Kidney (tissue), 13 donors: ENCODE measurements at regions not wholly inside any gene's neighbourhood (a gene's known extent, or its start where the extent isn't known, plus 50 kb on each side); places are given as distances from the start of the nearest gene placed in this dataset. TPM values are rescaled to one million over a fixed set of nuclear protein-coding genes. Genes with fewer than 3 reads are reported as not detected.

Experiments used
- DNase-seq, 5 donors: peaks; one replicate each; pipeline ENCODE4 v3.0.0-alpha.2; 2013 to 2020
- FAIRE-seq: peaks from 2 replicates; lab custom pipeline; 2012; peaks lifted over from hg19 to GRCh38; lab: Jason Lieb, UNC
- H3K27ac ChIP-seq, 2 donors: one replicate each; pipeline ENCODE4 v1.7.0; 2013; ENCODE audit warnings: low read depth in 2 of 2, low read length in 2 of 2, inconsistent platforms in 1 of 2
- H3K27me3 ChIP-seq: one replicate; pipeline ENCODE4 v1.7.1; 2013; ENCODE audit warnings: low read length, inconsistent platforms; ENCODE audit not compliant: control insufficient read depth, insufficient read depth
- H3K36me3 ChIP-seq, 3 donors: one replicate each; pipeline versions ENCODE4 v1.7.0 to v1.7.1; 2013; ENCODE audit warnings: low read length in 3 of 3, control low read depth in 1 of 3, inconsistent platforms in 1 of 3; ENCODE audit not compliant: insufficient read depth in 3 of 3, control insufficient read depth in 2 of 3
- H3K4me1 ChIP-seq, 3 donors: one replicate each; pipeline versions ENCODE4 v1.7.0 to v1.7.1; 2013; ENCODE audit warnings: low read length in 3 of 3, inconsistent platforms in 1 of 3, low read depth in 1 of 3; ENCODE audit not compliant: control insufficient read depth in 2 of 3, insufficient read depth in 2 of 3
- H3K4me3 ChIP-seq, 3 donors: one replicate each; pipeline versions ENCODE4 v1.7.0 to v1.8.1; 2013; ENCODE audit warnings: low read length in 3 of 3, control low read depth in 1 of 3, inconsistent platforms in 1 of 3
- H3K9ac ChIP-seq, 3 donors: one replicate each; pipeline versions ENCODE4 v1.7.0 to v1.7.1; 2013; ENCODE audit warnings: low read length in 3 of 3, control low read depth in 1 of 3, inconsistent platforms in 1 of 3
- H3K9me3 ChIP-seq, 3 donors: one replicate each; pipeline versions ENCODE4 v1.7.0 to v1.7.1; 2013; ENCODE audit warnings: low read length in 3 of 3, control low read depth in 1 of 3, inconsistent platforms in 1 of 3; ENCODE audit not compliant: control insufficient read depth in 2 of 3, insufficient read depth in 1 of 3
- intact Hi-C: fragments of 100-400 bp; cut with DNase I; formaldehyde crosslinking; loops from one replicate; pipeline ENCODE4 v1.11.1; 2022
- microRNA-seq: library from miRNA; unstranded; fragments of <30 nt; microRNA quantifications from one replicate; pipeline ENCODE4 v1.2.0, GENCODE V29; 2020
- TF ChIP-seq, protein P1 (sequence below): IDR thresholded peaks from 3 replicates; pipeline ENCODE4 v1.5.1; 2012; ENCODE audit warnings: mild to moderate bottlenecking, moderate library complexity, borderline replicate concordance; ENCODE audit not compliant: insufficient read depth; ENCODE audit errors: extremely low read depth
- donor health status: control.
- donor health status: control.
- donor health status: control.
- donor health status: control.
- donor health status: control.
- donor health status: DM: yes; HTN: yes; CAD: no.
- donor health status: Normal renal cell carcinoma (clear cell type).

DNA sequence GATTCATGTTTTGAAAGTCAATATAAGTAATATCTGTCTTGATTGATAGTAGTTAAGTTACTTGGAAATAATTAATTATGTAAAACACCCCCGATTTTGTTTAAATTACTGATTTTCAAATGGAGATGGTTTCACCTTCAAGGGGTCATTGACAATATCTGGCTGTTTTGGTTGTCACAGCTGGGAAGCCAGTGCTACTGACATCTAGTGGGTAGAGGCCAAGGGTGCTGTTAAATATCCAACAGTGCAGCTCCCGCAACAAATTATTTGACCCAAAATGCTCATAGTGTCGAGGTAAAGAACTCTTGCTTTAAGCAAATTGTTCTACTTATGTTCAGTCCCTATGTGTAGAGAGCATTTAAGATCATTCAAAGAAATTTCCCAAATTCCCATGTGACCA lies 50.6 kb upstream of the PCDH20 start:
- no peaks in the 10 kb centered on the region for H3K36me3 ChIP-seq
- H3K9ac ChIP-seq: no peak overlapping the region
- TF ChIP-seq, protein P1, sequence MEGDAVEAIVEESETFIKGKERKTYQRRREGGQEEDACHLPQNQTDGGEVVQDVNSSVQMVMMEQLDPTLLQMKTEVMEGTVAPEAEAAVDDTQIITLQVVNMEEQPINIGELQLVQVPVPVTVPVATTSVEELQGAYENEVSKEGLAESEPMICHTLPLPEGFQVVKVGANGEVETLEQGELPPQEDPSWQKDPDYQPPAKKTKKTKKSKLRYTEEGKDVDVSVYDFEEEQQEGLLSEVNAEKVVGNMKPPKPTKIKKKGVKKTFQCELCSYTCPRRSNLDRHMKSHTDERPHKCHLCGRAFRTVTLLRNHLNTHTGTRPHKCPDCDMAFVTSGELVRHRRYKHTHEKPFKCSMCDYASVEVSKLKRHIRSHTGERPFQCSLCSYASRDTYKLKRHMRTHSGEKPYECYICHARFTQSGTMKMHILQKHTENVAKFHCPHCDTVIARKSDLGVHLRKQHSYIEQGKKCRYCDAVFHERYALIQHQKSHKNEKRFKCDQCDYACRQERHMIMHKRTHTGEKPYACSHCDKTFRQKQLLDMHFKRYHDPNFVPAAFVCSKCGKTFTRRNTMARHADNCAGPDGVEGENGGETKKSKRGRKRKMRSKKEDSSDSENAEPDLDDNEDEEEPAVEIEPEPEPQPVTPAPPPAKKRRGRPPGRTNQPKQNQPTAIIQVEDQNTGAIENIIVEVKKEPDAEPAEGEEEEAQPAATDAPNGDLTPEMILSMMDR: no peak
- no peak overlapping the region for H3K27ac ChIP-seq
- FAIRE-seq: no peak
- H3K27me3 ChIP-seq: no peaks in the 10 kb centered on the region
- no peaks in the 10 kb centered on the region for H3K4me1 ChIP-seq
- H3K4me3 ChIP-seq: no peak overlapping the region
- intact Hi-C loops: no loop called here
- no peaks in the 10 kb centered on the region for H3K9me3 ChIP-seq
- DNase-seq: no peak

Small RNA genes in the stretch of these regions (microRNA-seq; reads per million reads assigned to microRNA genes)
- gene MIR4704: not detected
- gene MIR548X2: not detected
